K562 (cell line): ENCODE measurements at regions not wholly inside any gene's neighbourhood (a gene's known extent, or its start where the extent isn't known, plus 50 kb on each side); places are given as distances from the start of the nearest gene placed in this dataset.

Source experiments
- ATAC-seq: fragments of 200-7000 bp; cut with Tn5 transposase; 3 replicates; pipeline ENCODE4 v1.9.1; 2020; ENCODE audit warnings: moderate library complexity
- BruUV-seq: library from RNA; stranded (reverse); fragments of 400-500 nt; replicated peaks from 2 replicates; lab custom pipeline; 2021; lab: Mats Ljungman, UMichigan
- CTCF ChIA-PET: fragments of 300-600 bp; formaldehyde crosslinking; extraction: SDS; loops from one replicate; lab custom pipeline; 2021; ENCODE audit warnings: low intra/inter-chr PET ratio; lab: Yijun Ruan, JAX
- POLR2A ChIA-PET: fragments of 300-600, 350-650 bp; sonication (Branson Sonifier 250); formaldehyde crosslinking; extraction: SDS; loops from one replicate; lab custom pipeline; 2021; ENCODE audit warnings: antibody characterized with exemption, inconsistent platforms; lab: Yijun Ruan, JAX
- DNase-seq, 4 experiments: peaks; one replicate each; pipeline versions ENCODE4 v3.0.0 to v3.0.0-alpha.2; 2011 to 2018; ENCODE audit warnings: low spot score in 3 of 4, mixed read lengths in 3 of 4; ENCODE audit errors: extremely low read depth in 1 of 4
- FAIRE-seq: peaks from 2 replicates; lab custom pipeline; 2011; peaks lifted over from hg19 to GRCh38; lab: Jason Lieb, UNC
- H2AFZ ChIP-seq: 2 replicates; pipeline ENCODE4 v1.6.0; 2011; ENCODE audit warnings: low read depth, low read length, control low read depth, inconsistent platforms
- H3K27ac ChIP-seq: fragments of 200-600 bp; 3 replicates; pipeline ENCODE4 v1.8.0; 2011; ENCODE audit warnings: low read depth, mild to moderate bottlenecking, control low read depth, inconsistent platforms, low read length, moderate library complexity, mixed read lengths; ENCODE audit errors: extremely low read depth
- H3K27me3 ChIP-seq, 2 experiments: fragments of 300-600 bp in 1 of 2; 2 replicates in 1 of 2; 3 replicates in 1 of 2; pipeline versions ENCODE4 v1.6.0 to v1.8.0; 2011; ENCODE audit warnings: inconsistent platforms in 2 of 2, low read length in 2 of 2, mild to moderate bottlenecking in 1 of 2, mixed read lengths in 1 of 2, moderate library complexity in 1 of 2; ENCODE audit not compliant: control insufficient read depth in 2 of 2, insufficient read depth in 2 of 2
- H3K36me3 ChIP-seq: fragments of 300-600 bp; 3 replicates; pipeline ENCODE4 v1.8.0; 2011; ENCODE audit warnings: mild to moderate bottlenecking, low read length, inconsistent platforms; ENCODE audit not compliant: control insufficient read depth, insufficient read depth
- H3K4me1 ChIP-seq, 2 experiments: fragments of 200-600 bp in 1 of 2; replicated peaks in 1 of 2; 2 replicates in 1 of 2; 3 replicates in 1 of 2; pipeline versions ENCODE4 v1.5.1 to v1.8.0; 2011; ENCODE audit warnings: inconsistent platforms in 2 of 2, low read length in 2 of 2, mild to moderate bottlenecking in 1 of 2, mixed read lengths in 1 of 2, moderate library complexity in 1 of 2; ENCODE audit not compliant: control insufficient read depth in 2 of 2, insufficient read depth in 2 of 2
- H3K4me2 ChIP-seq: 2 replicates; pipeline ENCODE4 v1.6.1; 2011; ENCODE audit warnings: low read length, control low read depth, inconsistent platforms, mixed read lengths; ENCODE audit not compliant: insufficient read depth
- H3K4me3 ChIP-seq: fragments of 200-600 bp; sonication (generic), shearing (Covaris generic); 2 replicates; pipeline ENCODE4 v1.5.1; 2016; ENCODE audit warnings: control low read depth, inconsistent platforms
- H3K79me2 ChIP-seq: fragments of 200-600 bp; 3 replicates; pipeline ENCODE4 v1.8.0; 2011; ENCODE audit warnings: low read length, inconsistent platforms; ENCODE audit not compliant: control insufficient read depth, insufficient read depth
- H3K9ac ChIP-seq, 2 experiments: 2 replicates each; pipeline versions ENCODE4 v1.6.0 to v1.6.1; 2011; ENCODE audit warnings: low read depth in 2 of 2, low read length in 2 of 2, control low read depth in 1 of 2, inconsistent platforms in 1 of 2, mild to moderate bottlenecking in 1 of 2, mixed read lengths in 1 of 2; ENCODE audit not compliant: insufficient read depth in 1 of 2
- H3K9me1 ChIP-seq: one replicate; pipeline ENCODE4 v1.6.0; 2011; ENCODE audit warnings: inconsistent platforms, mild to moderate bottlenecking, low read length, moderate library complexity; ENCODE audit not compliant: control insufficient read depth, insufficient read depth
- H3K9me3 ChIP-seq: replicated peaks from 2 replicates; pipeline ENCODE4 v1.5.1; 2011; ENCODE audit warnings: low read depth, low read length, inconsistent platforms; ENCODE audit not compliant: control insufficient read depth, insufficient read depth
- H4K20me1 ChIP-seq: replicated peaks from 2 replicates; pipeline ENCODE4 v1.6.1; 2011; ENCODE audit warnings: low read length, inconsistent platforms, mixed read lengths; ENCODE audit not compliant: control insufficient read depth, insufficient read depth
- CCNT2 ChIP-seq: IDR thresholded peaks from 2 replicates; pipeline ENCODE4 v1.6.1; 2011; ENCODE audit warnings: borderline replicate concordance, low read depth, mild to moderate bottlenecking, moderate library complexity, mixed read lengths, low read length; ENCODE audit not compliant: insufficient read length; ENCODE audit errors: extremely low read depth
- HNRNPK ChIP-seq: fragments of 200-400 bp; formaldehyde crosslinking; IDR thresholded peaks from one replicate; pipeline ENCODE4 v1.6.1; 2018; ENCODE audit warnings: mild to moderate bottlenecking, low read depth, low read length; ENCODE audit not compliant: poor library complexity, severe bottlenecking
- IRF2 ChIP-seq: sonication (generic); formaldehyde crosslinking; IDR thresholded peaks from 2 replicates; pipeline ENCODE4 v1.8.1; 2022; ENCODE audit warnings: mild to moderate bottlenecking, missing genetic modification reagents
- LARP7 ChIP-seq: fragments of 450-650 bp; IDR thresholded peaks from 2 replicates; pipeline ENCODE4 v1.6.1; 2016
- LEF1 ChIP-seq: fragments of 450-650 bp; IDR thresholded peaks from 2 replicates; pipeline ENCODE4 v1.6.1; 2016; ENCODE audit warnings: mild to moderate bottlenecking
- MTA1 ChIP-seq: fragments of 450-650 bp; IDR thresholded peaks from 2 replicates; pipeline ENCODE4 v1.6.1; 2017; ENCODE audit warnings: borderline replicate concordance
- PHF8 ChIP-seq: fragments of 200-600 bp; sonication (generic); IDR thresholded peaks from 2 replicates; pipeline ENCODE4 v1.6.1; 2012; ENCODE audit warnings: mixed run types, mild to moderate bottlenecking, inconsistent platforms, low read length, moderate library complexity, borderline replicate concordance
- POLR2AphosphoS2 ChIP-seq: IDR thresholded peaks from 2 replicates; pipeline ENCODE4 v1.6.1; 2012; ENCODE audit warnings: low read length, improper control_type of control experiment
- SMAD3 ChIP-seq: fragments of 450-650 bp; formaldehyde crosslinking; conservative IDR thresholded peaks from 2 replicates; pipeline ENCODE4 v1.4.0; 2020; ENCODE audit warnings: mild to moderate bottlenecking
- TFAM ChIP-seq: fragments of 250-450 bp; sonication (Bioruptor Pico); conservative IDR thresholded peaks from 2 replicates; pipeline ENCODE4 v1.5.0; 2021; ENCODE audit warnings: mild to moderate bottlenecking, moderate library complexity
- XRCC4 ChIP-seq: IDR thresholded peaks from one replicate; pipeline ENCODE4 v1.6.1; 2011; ENCODE audit not compliant: insufficient read depth, insufficient read length; ENCODE audit errors: extremely low read depth
- ZBTB43 ChIP-seq: sonication (generic); formaldehyde crosslinking; IDR thresholded peaks from 2 replicates; pipeline ENCODE4 v1.8.0; 2023; ENCODE audit warnings: mild to moderate bottlenecking, missing genetic modification reagents
- ZBTB49 ChIP-seq: sonication (generic); formaldehyde crosslinking; IDR thresholded peaks from 2 replicates; pipeline ENCODE4 v1.8.0; 2022; ENCODE audit warnings: missing genetic modification reagents, mild to moderate bottlenecking, borderline replicate concordance
- ZNF57 ChIP-seq: fragments of 450-650 bp; formaldehyde crosslinking; IDR thresholded peaks from 2 replicates; pipeline ENCODE4 v1.4.0; 2020; ENCODE audit warnings: mild to moderate bottlenecking, moderate library complexity
- ZNF696 ChIP-seq: fragments of 250-450 bp; sonication (Bioruptor Pico); conservative IDR thresholded peaks from 2 replicates; pipeline ENCODE4 v1.4.0; 2020; ENCODE audit warnings: mild to moderate bottlenecking, moderate library complexity
- WGBS: fragments of 100-300 bp; shearing (Covaris generic); methylation state at CpG from one replicate; pipeline ENCODE4 v1.1.6; 2016; ENCODE audit warnings: low coverage, mixed read lengths; ENCODE audit not compliant: insufficient coverage; ENCODE audit errors: missing lambda C conversion rate; 5-methylcytosine and 5-hydroxymethylcytosine counted together
- in situ Hi-C: fragments of 300-500 bp; cut with MboI; formaldehyde crosslinking; loops from 4 replicates; pipeline ENCODE4 v1.15.0; 2018; ENCODE audit warnings: inconsistent platforms, mixed read lengths
- intact Hi-C: fragments of 100-400 bp; cut with micrococcal nuclease; formaldehyde crosslinking; loops from 2 replicates; pipeline ENCODE4 v1.14.2; 2022
- TF ChIP-seq, protein P1 (sequence below): fragments of 250-450 bp; sonication (Bioruptor Pico); IDR thresholded peaks from 2 replicates; pipeline ENCODE4 v1.8.0; 2022; ENCODE audit warnings: inconsistent platforms

DNA sequence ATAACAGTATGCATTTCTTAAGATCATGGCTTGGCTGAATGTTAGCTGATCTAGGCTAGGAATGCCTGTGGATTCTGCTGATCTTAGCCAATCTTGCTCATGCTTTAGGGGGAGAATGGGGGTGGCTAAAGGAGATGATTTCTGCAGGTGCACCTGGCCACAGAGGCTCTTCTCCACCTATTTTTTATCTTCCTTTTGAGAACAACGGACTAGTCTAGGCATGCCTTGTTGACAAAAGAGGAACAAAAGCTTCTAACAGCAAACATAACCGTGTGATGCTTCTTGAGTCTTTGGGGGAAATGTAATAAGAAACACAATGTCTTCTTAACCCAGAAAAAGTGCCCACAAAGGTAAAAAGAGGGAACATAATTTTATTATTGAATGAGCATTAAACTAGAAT, 743.5 kb downstream of the ARAP2 start:
- Histone ChIP-seq H3K9me1 (no peaks in the 10 kb centered on the region), H3K4me2 (no peak overlapping the region), H3K9ac (no peak overlapping the region), H3K4me1 (no peaks in the 10 kb centered on the region), H4K20me1 (no peaks in the 10 kb centered on the region), H2AFZ (no peak overlapping the region), H3K27me3 (no peaks in the 10 kb centered on the region), H3K36me3 (no peaks in the 10 kb centered on the region), H3K4me3 (no peak overlapping the region), H3K79me2 (no peaks in the 10 kb centered on the region), H3K9me3 (no peaks in the 10 kb centered on the region; the same call in none of the 2 replicates), H3K27ac (no peak overlapping the region)
- TF ChIP-seq ZBTB49 (CRISPR knock-in tag) (no peak), IRF2 (CRISPR knock-in tag) (no peak), PHF8 (no peak), HNRNPK (no peak), LARP7 (no peak), ZNF57 (CRISPR knock-in tag) (no peak), XRCC4 (no peak), MTA1 (no peak), ZNF696 (no peak), SMAD3 (no peak), CCNT2 (no peak), TFAM (CRISPR knock-in tag) (no peak), ZBTB43 (CRISPR knock-in tag) (no peak), POLR2AphosphoS2 (no peak), LEF1 (no peak)
- TF ChIP-seq, protein P1, sequence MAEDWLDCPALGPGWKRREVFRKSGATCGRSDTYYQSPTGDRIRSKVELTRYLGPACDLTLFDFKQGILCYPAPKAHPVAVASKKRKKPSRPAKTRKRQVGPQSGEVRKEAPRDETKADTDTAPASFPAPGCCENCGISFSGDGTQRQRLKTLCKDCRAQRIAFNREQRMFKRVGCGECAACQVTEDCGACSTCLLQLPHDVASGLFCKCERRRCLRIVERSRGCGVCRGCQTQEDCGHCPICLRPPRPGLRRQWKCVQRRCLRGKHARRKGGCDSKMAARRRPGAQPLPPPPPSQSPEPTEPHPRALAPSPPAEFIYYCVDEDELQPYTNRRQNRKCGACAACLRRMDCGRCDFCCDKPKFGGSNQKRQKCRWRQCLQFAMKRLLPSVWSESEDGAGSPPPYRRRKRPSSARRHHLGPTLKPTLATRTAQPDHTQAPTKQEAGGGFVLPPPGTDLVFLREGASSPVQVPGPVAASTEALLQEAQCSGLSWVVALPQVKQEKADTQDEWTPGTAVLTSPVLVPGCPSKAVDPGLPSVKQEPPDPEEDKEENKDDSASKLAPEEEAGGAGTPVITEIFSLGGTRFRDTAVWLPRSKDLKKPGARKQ, result no peak
- ChIA-PET CTCF (no interaction called here), POLR2A (no interaction called here)
- ATAC-seq (no peak), DNase-seq (no peak), FAIRE-seq (no peak)
- no TSS peak for BruUV-seq
- in situ Hi-C loops, result no loop called here
- WGBS, result 3% methylated on average over 2 of the region's 2 CpGs
- intact Hi-C loops, result no loop called here
